Stimulated activated CD4-positive, alpha-beta T cell treated with anti-CD3 and anti-CD28 coated beads, Interleukin-2, amount 100 ng/mL, for 24 hours (primary cell): ENCODE measurements at regions not wholly inside any gene's neighbourhood (a gene's known extent, or its start where the extent isn't known, plus 50 kb on each side); places are given as distances from the start of the nearest gene placed in this dataset.

Experiments used
- DNase-seq, 2 donors: peaks; one replicate each; pipeline ENCODE4 v3.0.0-alpha.2; 2020

GRCh38 chr20:60725311-60725906 lies 526.7 kb upstream of the CDH4 start:
- DNase-seq = no peak

- DNase-seq = no peak
These were observed 524.6 kb upstream of the CDH4 start for GRCh38 chr20:60727425-60727824.

GRCh38 chr20:60728705-60729104 lies 523.4 kb upstream of the CDH4 start:
- DNase-seq = no peak

- no peak for DNase-seq
These were observed 522.7 kb upstream of the CDH4 start for GRCh38 chr20:60729135-60729900.

- DNase-seq = no peak
These were observed 519.7 kb upstream of the CDH4 start for GRCh38 chr20:60732322-60732721.

GRCh38 chr20:60748086-60748485 lies 504.0 kb upstream of the CDH4 start:
- DNase-seq = no peak

- DNase-seq = no peak
These were observed 502.1 kb upstream of the CDH4 start for GRCh38 chr20:60749804-60750602.

- DNase-seq = no peak
These were observed 501.2 kb upstream of the CDH4 start for GRCh38 chr20:60750909-60751308.

- DNase-seq = no peak
These were observed 500.2 kb upstream of the CDH4 start for GRCh38 chr20:60751826-60752225.

- no peak for DNase-seq
These were observed 499.2 kb upstream of the CDH4 start for GRCh38 chr20:60752741-60753420.

- DNase-seq = no peak
These were observed 497.2 kb upstream of the CDH4 start for GRCh38 chr20:60754856-60755255.

GRCh38 chr20:60759651-60760050 lies 492.4 kb upstream of the CDH4 start:
- DNase-seq = no peak

- DNase-seq = no peak
These were observed 491.6 kb upstream of the CDH4 start for GRCh38 chr20:60760256-60761000.

- no peak for DNase-seq
These were observed 491.0 kb upstream of the CDH4 start for GRCh38 chr20:60761056-60761455.

GRCh38 chr20:60762386-60762785 lies 489.7 kb upstream of the CDH4 start:
- DNase-seq = no peak

GRCh38 chr20:60764328-60764727 lies 487.7 kb upstream of the CDH4 start:
- DNase-seq = no peak

- no peak for DNase-seq
These were observed 487.3 kb upstream of the CDH4 start for GRCh38 chr20:60764771-60765170.

GRCh38 chr20:60765821-60766403 lies 486.1 kb upstream of the CDH4 start:
- DNase-seq = no peak

- DNase-seq = no peak
These were observed 483.8 kb upstream of the CDH4 start for GRCh38 chr20:60768216-60768615.

GRCh38 chr20:60780388-60781025 lies 471.6 kb upstream of the CDH4 start:
- no peak for DNase-seq

- DNase-seq = no peak
These were observed 469.0 kb upstream of the CDH4 start for GRCh38 chr20:60782959-60783625.
